ENCODE measurements at regions not wholly inside any gene's neighbourhood (a gene's known extent, or its start where the extent isn't known, plus 50 kb on each side); places are given as distances from the start of the nearest gene placed in this dataset.

DNA sequence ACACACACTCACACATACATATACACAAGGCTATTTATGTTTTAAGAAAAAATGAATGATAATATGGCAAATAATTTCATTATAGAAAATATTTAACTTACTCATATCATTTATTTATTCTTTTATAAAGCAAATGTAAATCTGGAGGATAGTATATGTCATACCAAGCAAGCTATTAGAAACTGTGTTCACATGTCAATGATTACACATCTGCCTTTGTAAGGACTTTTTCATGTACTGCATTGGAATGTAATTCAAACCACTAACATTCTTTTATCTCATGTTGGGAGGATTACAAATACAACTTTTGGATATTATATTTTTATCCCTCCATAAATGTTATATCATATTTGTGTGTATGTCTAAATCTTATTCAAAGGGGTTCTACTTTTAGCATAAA is 1887.4 kb downstream of the NCAM2 start:
- no peak for DNase-seq (ENCODE audit: low read depth in 2 of 2)

DNA sequence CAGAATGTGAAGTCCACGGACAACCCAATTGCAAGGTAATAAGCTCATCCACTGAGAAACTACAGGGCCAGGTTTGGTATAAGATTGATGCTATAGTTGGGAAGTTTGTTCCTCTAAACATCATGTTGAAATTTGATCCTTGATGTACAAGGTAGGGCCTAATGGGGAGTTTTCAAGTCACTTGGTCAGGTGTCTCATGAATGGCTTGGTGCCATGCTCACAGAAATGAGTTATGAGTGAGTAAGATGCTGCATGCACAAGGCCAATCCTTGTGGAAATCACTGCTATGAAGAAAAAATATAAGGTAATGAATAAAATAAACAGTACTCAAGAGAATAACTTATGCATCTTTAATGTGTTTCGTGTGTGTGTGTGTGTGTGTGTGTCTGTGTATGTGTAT is 1891.2 kb downstream of the NCAM2 start:
- no peak for DNase-seq (ENCODE audit: low read depth in 2 of 2)

DNA sequence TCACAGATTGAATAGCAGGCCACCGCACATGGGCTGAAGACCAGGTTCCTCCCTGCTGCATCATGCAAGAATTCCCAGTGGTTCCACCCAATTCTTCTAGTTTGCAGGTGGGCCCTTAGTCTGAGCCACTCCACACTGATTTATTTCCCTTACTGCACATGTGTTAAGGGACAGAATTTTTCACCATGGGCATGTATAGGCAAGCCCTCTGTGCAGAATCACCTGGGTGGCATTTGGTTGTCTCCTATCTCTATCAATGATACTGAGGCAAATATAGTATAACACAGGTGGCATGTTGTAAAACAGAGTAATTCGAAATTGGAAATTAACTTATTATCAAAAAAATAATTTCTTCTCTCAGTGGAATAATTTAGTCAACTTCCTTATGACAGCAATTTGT is 1892.4 kb downstream of the NCAM2 start:
- DNase-seq (ENCODE audit: low read depth in 2 of 2): no peak

DNA sequence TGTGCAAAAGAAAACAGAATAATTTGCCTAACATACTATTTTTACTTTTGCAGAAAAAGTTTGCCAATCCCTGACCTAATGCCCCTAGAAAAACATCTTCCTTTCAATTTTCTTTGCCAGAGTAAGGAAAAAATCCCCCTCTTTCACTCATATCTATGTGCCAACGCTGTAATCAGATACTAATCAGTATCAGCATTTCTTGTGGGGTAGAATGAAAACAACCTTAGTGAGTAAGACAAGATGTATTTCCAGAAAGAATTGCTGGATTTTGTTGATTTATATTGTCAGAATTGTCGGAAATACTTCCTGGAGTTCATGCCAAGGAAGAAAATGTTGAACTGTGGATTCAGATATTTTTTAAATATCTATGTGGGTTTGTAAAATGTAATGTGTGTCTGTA is 1893.8 kb downstream of the NCAM2 start:
- DNase-seq (ENCODE audit: low read depth in 2 of 2): peak in 1 of 2 donors; percentile 50

DNA sequence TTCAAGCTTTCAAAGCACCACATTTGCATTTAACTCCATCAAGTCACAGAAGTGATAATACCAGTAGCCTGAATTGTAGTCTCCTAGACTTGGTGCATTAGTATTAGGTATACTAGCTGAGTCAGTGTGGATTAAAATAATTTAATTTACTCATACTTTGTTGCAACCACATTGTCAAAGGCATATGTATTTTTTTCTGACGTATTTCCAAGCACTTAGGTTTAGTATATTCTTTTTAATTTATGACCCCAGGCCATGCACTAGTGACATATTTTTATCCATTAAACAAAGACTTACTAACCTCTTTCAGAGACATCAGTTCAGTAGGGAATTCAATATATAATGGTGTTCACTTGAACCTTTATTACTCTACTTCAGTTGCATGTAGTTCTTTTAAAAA is 1894.5 kb downstream of the NCAM2 start:
- DNase-seq (ENCODE audit: low read depth in 2 of 2): no peak

DNA sequence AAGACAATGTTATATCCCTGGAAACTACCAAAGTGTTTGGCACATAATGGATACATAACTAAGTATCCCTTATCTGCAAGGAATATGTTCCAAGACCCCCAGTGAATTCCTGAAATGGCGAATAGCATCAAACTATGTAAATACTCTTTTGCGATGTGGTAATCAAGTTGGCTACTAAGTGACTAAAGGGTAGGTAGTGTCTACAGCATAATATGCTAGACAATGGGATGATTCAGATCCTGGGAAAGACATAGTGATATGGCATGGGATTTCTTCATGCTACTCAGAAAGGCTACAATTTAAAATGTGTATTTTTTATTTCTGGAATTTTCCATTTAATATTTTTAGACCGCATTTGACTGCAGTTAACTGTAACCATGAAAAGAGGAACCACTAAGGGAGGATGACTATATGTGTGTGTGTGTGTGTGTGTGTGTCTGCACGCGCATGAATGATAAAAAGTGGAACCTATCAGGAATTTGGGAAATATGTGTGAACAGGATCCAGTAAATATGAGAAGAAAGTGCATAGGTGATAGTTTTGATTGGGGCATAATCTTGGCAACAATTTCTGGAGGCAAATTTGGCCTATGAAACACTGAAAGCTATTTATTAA is 1899.9 kb downstream of the NCAM2 start:
- peak; percentile 15 to 61 for DNase-seq (ENCODE audit: low read depth in 2 of 2)

DNA sequence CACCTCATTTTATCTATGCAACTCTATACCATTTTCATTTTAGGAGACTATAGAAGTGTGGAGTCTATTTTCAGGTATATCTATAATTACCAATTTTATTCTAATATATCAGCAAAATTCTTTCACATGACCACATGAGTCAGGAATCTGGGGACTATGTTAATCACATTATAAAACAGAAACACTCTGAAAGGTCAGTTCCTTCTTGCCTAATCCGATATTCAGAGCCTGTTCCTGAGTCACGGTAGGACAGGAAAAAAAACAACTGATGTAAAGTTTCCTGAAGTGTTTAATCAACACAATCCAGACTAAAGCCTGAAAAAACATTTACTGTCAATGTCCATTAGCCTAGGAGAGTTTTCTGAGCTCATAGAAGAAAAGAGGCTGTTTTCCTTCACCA is 1902.3 kb downstream of the NCAM2 start:
- peak; percentile 92 to 96 for DNase-seq (ENCODE audit: low read depth in 2 of 2)

DNA sequence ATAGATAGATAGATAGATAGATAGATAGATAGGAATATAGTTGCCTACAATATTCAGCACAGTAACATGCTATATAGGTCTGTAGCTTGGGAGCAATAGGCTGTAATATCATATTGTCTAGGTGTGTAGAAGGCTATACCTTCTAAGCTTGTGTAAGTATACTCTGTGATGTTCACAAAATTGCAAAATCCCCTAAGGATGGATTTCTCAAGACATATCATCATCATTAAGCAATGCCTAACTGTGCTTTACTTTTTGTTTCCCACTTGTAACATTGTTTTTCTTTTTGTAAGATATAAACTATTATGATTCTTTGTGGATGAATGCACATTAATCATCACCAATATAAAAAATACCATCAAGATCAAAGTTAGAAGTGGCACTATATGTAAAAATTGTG is 1905.6 kb downstream of the NCAM2 start:
- DNase-seq (ENCODE audit: low read depth in 2 of 2): no peak

DNA sequence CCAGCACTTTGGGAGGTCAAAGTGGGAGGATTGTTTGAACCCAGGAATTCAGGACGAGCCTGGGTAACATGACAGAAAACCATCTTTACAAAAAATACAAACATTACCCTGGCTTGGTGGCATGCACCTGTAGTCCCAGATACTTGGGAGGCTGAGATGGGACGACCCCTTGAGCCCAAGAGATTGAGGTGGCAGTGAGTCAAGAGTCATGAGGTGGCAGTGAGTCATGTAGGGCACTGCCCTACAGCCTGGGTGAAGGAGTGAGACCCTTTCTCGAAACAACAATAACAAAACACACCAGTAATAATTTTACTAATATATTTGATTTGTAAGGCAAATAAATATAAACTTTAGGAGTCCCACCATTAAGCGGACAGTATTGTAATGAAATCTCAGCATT is 1906.2 kb downstream of the NCAM2 start:
- no peak for DNase-seq (ENCODE audit: low read depth in 2 of 2)

DNA sequence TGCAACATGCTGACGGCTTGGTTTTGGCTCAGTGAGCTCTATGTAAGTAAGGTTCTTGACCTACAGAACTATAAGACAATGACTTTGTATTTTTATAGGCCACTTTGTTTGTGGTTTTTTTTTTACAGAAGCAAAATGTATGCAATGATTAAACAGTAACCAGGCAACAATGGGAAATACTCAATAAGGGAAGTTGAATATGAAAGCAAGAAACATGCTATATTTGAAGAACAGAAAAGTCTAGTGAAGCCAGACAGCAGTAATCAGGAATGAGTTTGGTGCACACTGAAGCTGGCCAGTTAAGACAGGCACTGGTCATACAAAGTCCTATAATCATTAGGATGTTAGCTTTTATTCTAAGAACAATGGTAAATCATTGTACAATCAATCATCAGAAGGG is 1926.8 kb downstream of the NCAM2 start:
- no peak for DNase-seq (ENCODE audit: low read depth in 2 of 2)

DNA sequence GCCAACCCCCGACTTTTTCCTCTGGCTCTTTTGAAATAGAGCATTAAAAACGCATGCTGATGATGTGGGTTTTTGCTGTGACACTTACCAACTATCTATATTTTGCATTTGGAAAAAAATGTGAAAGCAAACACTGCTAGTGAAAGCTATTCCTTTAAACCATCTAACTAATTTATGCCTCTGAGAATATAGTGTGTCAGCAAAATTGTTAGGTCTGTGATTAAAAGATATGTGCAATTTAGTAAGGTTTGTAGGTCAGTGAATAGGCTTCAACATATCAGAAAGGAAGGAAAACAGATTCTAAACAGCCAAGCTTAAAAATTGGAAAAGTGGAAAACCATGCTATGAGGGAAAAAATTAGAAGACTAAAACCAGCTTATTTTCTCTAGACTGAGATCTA is 1929.3 kb downstream of the NCAM2 start:
- DNase-seq (ENCODE audit: low read depth in 2 of 2): no peak

DNA sequence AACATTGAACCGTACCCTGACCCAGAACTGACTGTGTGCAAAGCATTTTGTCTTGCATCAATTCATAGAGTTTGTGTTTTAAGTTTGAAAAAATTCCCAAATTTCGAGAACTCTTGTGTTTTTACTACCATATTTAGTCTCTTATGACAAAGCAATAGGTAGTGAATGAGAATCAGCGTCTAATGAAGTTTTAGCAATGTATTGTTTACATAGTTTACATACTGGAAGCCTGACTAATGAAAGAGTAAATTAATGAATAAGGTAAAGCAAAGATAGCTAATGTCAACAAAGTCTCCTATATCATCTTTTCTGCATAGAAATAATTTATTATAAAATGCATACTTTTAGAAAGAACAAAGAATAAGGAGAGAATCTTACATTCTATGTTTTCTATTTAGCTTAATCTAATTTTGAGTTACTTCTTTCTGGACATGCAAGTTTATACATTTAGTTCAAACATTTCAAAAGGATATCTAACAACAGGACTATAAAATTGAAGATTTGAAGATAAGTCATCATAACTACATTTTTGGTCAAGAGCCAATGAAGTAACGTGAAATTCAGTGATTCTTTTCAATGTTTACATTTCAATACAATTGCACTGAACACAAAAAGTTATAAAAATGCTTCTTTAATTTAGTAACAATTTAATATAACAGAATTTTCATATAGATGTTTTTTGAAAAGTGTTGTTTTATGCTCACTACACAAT is 1943.7 kb downstream of the NCAM2 start:
- no peak for DNase-seq (ENCODE audit: low read depth in 2 of 2)

DNA sequence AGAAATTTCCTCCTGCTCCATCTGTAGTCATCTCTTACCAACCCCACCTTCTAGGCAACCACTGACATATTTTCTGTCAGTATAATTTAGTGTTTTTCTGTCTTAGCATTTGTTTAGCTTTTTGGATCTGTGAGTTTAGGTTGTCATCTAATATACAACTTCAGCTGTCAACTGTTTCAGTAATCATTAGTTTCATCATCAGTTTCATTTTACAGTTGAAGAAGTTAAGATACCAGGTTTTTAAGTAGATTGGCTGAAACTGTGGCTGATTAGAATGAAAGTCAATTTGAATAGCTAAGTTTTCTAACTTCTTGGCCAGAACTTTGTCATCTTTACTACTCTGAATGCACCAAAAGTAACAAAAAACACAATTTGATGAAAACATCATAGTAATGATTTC is 1957.3 kb downstream of the NCAM2 start:
- DNase-seq (ENCODE audit: low read depth in 2 of 2): no peak

DNA sequence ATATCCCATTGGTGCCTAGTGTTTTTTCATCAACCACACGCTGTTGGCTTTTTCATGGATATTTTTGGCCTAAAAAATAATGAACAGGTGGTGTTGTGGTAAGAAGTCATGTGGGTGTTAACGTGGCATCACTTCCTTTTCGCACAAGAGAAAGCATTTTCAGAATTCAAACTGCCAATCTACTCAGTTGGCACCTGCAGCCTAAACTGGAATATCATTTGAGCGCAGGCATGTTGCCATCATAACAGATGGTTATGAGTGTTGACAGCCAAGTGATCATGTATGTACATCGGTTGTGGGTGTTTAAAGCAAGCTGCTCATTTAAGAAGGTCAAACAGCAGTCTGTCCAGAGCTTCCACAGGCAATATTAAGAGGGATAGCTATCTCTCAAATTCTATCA is 1963.0 kb downstream of the NCAM2 start:
- DNase-seq (ENCODE audit: low read depth in 2 of 2): no peak

DNA sequence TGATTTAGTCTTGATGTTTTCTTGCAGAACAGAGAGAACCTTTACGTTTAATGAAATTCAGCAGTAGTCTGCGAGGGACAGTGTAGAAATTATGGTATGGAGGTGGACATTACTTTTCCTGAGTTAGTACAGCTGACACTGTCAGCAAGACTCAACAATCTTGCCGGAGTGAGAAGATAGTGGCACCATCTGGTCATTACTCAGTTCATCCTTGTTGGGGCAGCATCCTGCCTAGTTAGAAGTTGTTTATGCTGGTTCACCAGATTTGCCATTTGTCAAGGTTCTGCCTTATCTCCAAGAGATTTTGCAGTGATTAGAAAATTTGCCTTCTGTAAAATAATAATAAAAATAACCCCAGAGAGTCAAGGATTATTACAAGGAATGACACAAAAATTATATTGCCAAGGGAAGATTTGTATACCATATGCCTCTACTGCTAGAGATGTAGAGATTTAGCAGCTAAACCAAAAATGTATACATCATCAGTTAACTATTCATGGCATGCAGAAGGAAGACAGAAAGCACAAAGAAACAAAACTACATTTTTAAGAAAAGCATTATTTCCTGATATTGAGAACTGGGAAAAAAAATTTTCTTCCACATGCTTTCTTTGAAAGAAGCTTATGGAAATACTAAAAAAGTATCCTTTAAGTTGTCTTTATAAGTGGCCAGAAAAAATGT is 1967.4 kb downstream of the NCAM2 start:
- DNase-seq (ENCODE audit: low read depth in 2 of 2): no peak

DNA sequence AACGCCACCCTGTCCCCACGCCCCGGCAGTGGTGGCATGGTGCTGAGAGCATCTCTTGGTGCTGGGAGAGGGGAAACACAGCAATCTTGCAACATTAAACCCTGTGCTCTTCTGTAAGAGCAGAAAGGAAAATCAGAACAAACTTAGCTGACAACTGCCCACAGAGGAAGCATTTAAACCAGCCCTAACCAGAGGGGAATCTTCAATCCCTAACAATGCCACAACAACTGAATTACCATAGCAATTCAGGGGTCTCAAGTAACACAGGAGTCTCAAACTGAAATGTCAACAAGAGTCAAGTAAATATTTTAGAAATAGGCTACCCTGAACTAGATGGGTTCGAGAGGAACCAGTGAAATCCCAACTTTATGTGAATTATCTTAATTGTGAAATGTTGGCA is 1983.6 kb downstream of the NCAM2 start:
- no peak for DNase-seq (ENCODE audit: low read depth in 2 of 2)

DNA sequence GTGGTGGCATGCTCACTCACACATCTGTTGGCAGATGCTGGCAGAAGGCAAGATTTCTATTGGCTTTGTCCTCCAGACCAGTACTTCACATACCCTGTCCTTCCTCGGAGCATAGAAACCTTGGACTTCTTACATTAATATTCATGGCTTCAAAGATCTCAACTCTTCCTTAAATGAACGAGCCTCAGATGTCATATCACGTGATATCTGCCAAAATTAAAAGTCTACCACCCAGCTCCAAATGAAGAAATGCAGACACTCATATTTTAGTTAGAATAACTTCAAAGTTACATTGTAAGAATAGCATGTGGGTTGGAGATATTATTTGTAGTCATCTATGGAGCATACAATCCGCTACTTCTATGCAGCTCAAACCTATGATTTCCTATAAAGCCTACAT is 1994.9 kb downstream of the NCAM2 start:
- DNase-seq (ENCODE audit: low read depth in 2 of 2): no peak

DNA sequence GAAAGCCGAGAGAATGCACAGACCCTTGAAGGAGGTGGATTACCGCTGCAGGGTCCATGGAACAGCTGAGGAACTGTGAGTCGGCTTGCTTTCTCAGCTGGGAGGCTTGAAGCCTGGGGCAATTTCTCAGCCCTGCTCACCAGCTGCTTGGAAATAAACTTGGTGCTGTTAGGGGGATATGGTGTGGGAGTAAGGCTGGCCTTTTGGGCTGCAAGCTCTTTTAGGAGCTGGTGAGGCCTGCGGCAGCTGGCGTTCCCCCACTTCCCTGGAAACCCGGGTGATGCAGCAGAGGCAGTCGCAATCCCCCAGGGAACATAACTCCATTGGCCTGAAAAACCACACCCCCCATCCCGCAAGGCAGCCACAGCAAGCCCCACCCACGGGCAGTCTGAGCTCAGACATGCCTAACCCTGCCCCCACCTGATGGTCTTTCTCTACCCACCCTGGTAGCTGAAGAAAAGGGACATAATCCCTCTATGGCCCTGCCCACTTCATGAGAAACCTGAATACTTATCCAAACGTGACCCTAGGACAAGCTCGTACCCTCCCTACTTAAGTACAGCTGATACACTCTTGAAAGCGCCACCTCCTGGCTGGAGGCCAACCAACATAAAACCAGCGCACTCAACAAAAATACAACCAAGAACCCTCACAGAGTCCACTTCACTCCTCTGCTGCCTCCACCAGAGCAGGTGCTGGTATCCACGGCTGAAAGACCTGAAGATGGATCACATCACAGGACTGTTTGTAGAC is 1995.8 kb downstream of the NCAM2 start:
- DNase-seq (ENCODE audit: low read depth in 2 of 2): no peak

DNA sequence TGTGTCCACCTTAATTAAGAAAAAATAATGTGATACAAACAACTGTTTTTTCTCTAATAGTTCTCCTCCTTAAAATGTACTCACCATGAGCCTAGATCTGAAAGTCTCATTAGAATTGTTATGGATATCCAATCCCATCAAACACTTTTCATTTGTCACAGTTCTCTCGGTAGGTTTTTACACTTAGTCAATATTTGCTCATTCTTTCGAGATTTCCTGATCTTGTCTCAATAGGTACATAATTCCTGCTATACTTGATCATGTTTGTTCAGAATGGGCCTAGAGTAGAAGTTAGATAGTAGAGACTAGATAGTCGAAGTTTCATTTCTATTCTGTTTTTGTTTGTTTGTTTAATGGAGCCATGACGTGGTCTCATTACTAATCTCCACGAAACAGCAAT is 2005.7 kb downstream of the NCAM2 start:
- no peak for DNase-seq (ENCODE audit: low read depth in 2 of 2)

DNA sequence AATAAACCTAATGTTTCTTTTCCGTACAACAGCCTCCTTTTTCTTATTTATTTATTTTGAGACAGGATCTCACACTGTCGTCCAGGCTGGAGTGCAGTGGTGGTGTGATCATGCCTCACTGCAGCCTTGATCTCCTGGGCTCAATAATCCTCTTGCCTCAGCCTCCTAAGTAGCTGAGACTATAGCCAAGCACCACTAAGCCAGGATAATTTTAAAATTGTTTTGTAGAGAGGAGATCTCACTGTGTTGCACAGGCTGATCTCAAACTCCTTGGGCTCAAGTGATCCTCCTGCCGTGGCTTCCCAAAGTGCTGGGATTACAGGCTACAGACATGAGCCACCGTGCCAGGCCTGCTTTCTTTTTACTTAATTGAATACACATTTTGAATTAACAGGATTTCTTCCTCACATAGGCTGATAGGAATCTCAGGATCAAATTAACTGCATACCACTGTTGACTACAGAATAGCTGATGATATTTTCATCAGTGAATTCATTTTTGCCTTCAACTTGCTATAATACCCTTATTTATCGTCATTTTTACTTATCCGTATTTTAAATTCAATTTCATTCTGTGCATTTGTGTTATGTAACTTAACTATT is 2010.5 kb downstream of the NCAM2 start:
- DNase-seq (ENCODE audit: low read depth in 2 of 2): no peak

DNA sequence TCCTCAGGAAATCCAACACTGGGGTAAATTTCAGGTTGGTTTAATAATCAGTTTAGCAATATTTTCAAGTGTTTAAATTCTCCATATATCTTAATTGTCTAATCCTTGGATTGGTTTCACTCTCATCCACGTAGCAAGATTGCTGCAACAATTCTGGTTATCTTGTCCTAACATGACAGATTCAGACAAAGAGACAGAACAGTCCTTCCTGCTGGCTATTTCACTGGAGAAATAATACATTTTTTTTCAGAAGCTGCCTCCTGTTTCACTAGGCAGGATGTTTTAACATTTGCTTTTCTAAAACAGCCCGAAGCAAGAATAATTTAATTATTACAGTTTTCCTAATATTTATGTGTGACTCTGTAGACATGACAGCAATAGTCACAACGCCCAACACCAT is 2011.2 kb downstream of the NCAM2 start:
- no peak for DNase-seq (ENCODE audit: low read depth in 2 of 2)

DNA sequence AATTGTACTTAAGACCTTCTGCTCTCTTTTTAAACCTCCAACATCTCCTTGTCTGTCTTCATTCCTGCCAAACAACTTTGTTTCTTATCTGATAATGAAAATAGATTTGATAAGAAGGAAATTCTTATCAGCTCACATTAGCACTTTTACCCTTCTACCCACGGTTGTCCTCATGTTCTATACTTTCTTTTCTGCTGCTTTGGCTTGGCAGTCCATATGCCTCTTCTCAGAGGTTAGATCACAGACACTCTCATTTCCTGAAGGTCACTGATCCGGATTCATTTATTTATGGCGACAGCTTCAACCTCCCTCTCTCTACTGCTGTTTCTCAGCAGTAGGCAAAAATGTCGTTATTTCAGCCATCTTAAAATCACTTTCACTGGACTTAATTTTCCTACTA is 2015.8 kb downstream of the NCAM2 start:
- peak; percentile 11 to 58 for DNase-seq (ENCODE audit: low read depth in 2 of 2)
